Posterior vena cava (tissue), 2 donors: ENCODE measurements at regions not wholly inside any gene's neighbourhood (a gene's known extent, or its start where the extent isn't known, plus 50 kb on each side); places are given as distances from the start of the nearest gene placed in this dataset.
A peak's percentile ranks its signal among the peaks of the same experiment; 100 is the strongest.
"Not testable (repeated sequence)": the region's sequence is repeated elsewhere in the genome, so short reads cannot be mapped to it uniquely, and the experiment has no call there.

Source experiments
- DNase-seq: peaks from one replicate; pipeline ENCODE4 v3.0.0-alpha.2; 2020; ENCODE audit warnings: low spot score
- intact Hi-C, 2 donors: fragments of 100-400 bp; cut with DNase I; formaldehyde crosslinking; loops; one replicate each; pipeline versions ENCODE4 v1.14.1 to v1.14.2; 2022 to 2023
- donor health status: DM: yes; HTN: yes; CAD: no.
- donor health status: DM: yes; HTN: yes; CAD: no.

- no peak for DNase-seq
Measured at GRCh38 chr21:28568692-28569091, 424.0 kb downstream of the LTN1 start.

GRCh38 chr21:28563933-28564332 is 428.7 kb downstream of the LTN1 start:
- intact Hi-C loops, DNase-seq: not testable (repeated sequence)

More at GRCh38 chr21:28568692-28569091, 424.0 kb downstream of the LTN1 start:
- intact Hi-C loops, result no loop called here

- intact Hi-C loops, result no loop called here
Measured at GRCh38 chr21:28561772-28562171, 430.9 kb downstream of the LTN1 start.

GRCh38 chr21:28554660-28555475 is 437.8 kb downstream of the LTN1 start:
- no peak for DNase-seq
- intact Hi-C loops, result no loop called here

More at GRCh38 chr21:28561772-28562171, 430.9 kb downstream of the LTN1 start:
- DNase-seq, result no peak

GRCh38 chr21:28550057-28550825 is 442.4 kb downstream of the LTN1 start:
- DNase-seq, result no peak
- intact Hi-C loops, result no loop called here

- no peak for DNase-seq
- intact Hi-C loops, result no loop called here
Measured at GRCh38 chr21:28548291-28548690, 444.4 kb downstream of the LTN1 start.

- intact Hi-C loops, result no loop called here
- no peak for DNase-seq
Measured at GRCh38 chr21:28547766-28548165, 444.9 kb downstream of the LTN1 start.

GRCh38 chr21:28543975-28544374 is 448.7 kb downstream of the LTN1 start:
- intact Hi-C loops, result no loop called here
- DNase-seq, result no peak

GRCh38 chr21:28541371-28542112 is 451.1 kb downstream of the LTN1 start:
- intact Hi-C loops, result no loop called here

GRCh38 chr21:28540514-28540913 is 452.2 kb downstream of the LTN1 start:
- no peak for DNase-seq
- intact Hi-C loops, result no loop called here

More at GRCh38 chr21:28541371-28542112, 451.1 kb downstream of the LTN1 start:
- no peak for DNase-seq

GRCh38 chr21:28539623-28539988 is 453.1 kb downstream of the LTN1 start:
- intact Hi-C loops, result no loop called here
- no peak for DNase-seq

- intact Hi-C loops, result no loop called here
- no peak for DNase-seq
Measured at GRCh38 chr21:28538987-28539622, 453.6 kb downstream of the LTN1 start.

- no peak for DNase-seq
- intact Hi-C loops, result no loop called here
Measured at GRCh38 chr21:28537371-28538079, 455.2 kb downstream of the LTN1 start.

- intact Hi-C loops, result no loop called here
- DNase-seq, result no peak
Measured at GRCh38 chr21:28532446-28532845, 460.2 kb downstream of the LTN1 start.

GRCh38 chr21:28523367-28523766 is 469.3 kb downstream of the LTN1 start:
- intact Hi-C loops, result loop anchor here in 1 of 2 donors (10.0 kb wide), 1 partner anchor 221 kb away; no protein-coding TSS in a partner anchor
- DNase-seq, result no peak

- intact Hi-C loops, result loop anchor here in 1 of 2 donors (10.0 kb wide), 1 partner anchor 223 kb away; no protein-coding TSS in a partner anchor
- DNase-seq, result peak; percentile 68
Measured at GRCh38 chr21:28522014-28522799, 470.5 kb downstream of the LTN1 start.

- intact Hi-C loops, result no loop called here
Measured at GRCh38 chr21:28518630-28519029, 474.0 kb downstream of the LTN1 start.

More at GRCh38 chr21:28518630-28519029, 474.0 kb downstream of the LTN1 start:
- DNase-seq, result no peak
